HEK293 (cell line): ENCODE measurements at regions not wholly inside any gene's neighbourhood (a gene's known extent, or its start where the extent isn't known, plus 50 kb on each side); places are given as distances from the start of the nearest gene placed in this dataset.

Experiments used
- CTCF ChIA-PET: fragments of 350-600 bp; formaldehyde crosslinking; extraction: SDS; loops from one replicate; lab custom pipeline; 2021; ENCODE audit warnings: antibody characterized with exemption; lab: Yijun Ruan, JAX
- POLR2A ChIA-PET: fragments of 300-600 bp; formaldehyde crosslinking; extraction: SDS; loops from one replicate; lab custom pipeline; 2020; ENCODE audit warnings: antibody characterized with exemption, inconsistent platforms; lab: Yijun Ruan, JAX
- H3K27ac ChIP-seq: fragments of 200-500 bp; sonication (Bioruptor generic); 2 replicates; pipeline ENCODE4 v1.5.1; 2014; ENCODE audit warnings: low read depth, low read length, control low read depth, inconsistent platforms; ENCODE audit errors: extremely low read depth
- H3K36me3 ChIP-seq, 2 experiments: fragments of 200-500 bp in 1 of 2; sonication (Bioruptor generic) in 1 of 2; 1 replicate in 1 of 2; 2 replicates in 1 of 2; pipeline ENCODE4 v1.5.1; 2014 to 2017; ENCODE audit warnings: inconsistent platforms in 2 of 2, low read length in 2 of 2; ENCODE audit not compliant: control insufficient read depth in 2 of 2, insufficient read depth in 1 of 2
- H3K4me1 ChIP-seq: fragments of 200-500 bp; sonication (Bioruptor generic); 2 replicates; pipeline ENCODE4 v1.5.1; 2014; ENCODE audit warnings: mild to moderate bottlenecking, low read length, inconsistent platforms; ENCODE audit not compliant: control insufficient read depth, insufficient read depth
- H3K4me3 ChIP-seq: 2 replicates; pipeline ENCODE4 v1.5.1; 2011; ENCODE audit warnings: low read depth, mild to moderate bottlenecking, control low read depth, low read length, moderate library complexity
- H3K9me3 ChIP-seq: fragments of 200-500 bp; sonication (Bioruptor generic); 2 replicates; pipeline ENCODE4 v1.5.1; 2014; ENCODE audit warnings: low read depth, low read length, inconsistent platforms; ENCODE audit not compliant: control insufficient read depth, insufficient read depth
- KLF7 ChIP-seq: fragments of 450-650 bp; formaldehyde crosslinking; IDR thresholded peaks from 2 replicates; pipeline ENCODE4 v1.5.1; 2016; ENCODE audit warnings: missing biosample characterization, missing genetic modification characterization, borderline replicate concordance
- PRDM1 ChIP-seq: fragments of 450-650 bp; formaldehyde crosslinking; IDR thresholded peaks from 2 replicates; pipeline ENCODE4; 2016; ENCODE audit warnings: missing biosample characterization, missing genetic modification characterization
- ZBTB17 ChIP-seq: fragments of 450-650 bp; formaldehyde crosslinking; IDR thresholded peaks from 2 replicates; pipeline ENCODE4 v1.5.1; 2016; ENCODE audit warnings: missing biosample characterization, missing genetic modification characterization
- ZBTB7A ChIP-seq: fragments of 450-650 bp; formaldehyde crosslinking; IDR thresholded peaks from 2 replicates; pipeline ENCODE4 v1.5.1; 2016; ENCODE audit warnings: low read depth, missing biosample characterization, missing genetic modification characterization
- ZNF2 ChIP-seq: fragments of 450-650 bp; formaldehyde crosslinking; IDR thresholded peaks from 2 replicates; pipeline ENCODE4 v1.5.1; 2016; ENCODE audit warnings: missing biosample characterization, missing genetic modification characterization
- ZNF324 ChIP-seq: fragments of 450-650 bp; formaldehyde crosslinking; IDR thresholded peaks from 2 replicates; pipeline ENCODE4 v1.5.1; 2016; ENCODE audit warnings: missing biosample characterization, missing genetic modification characterization
- ZNF501 ChIP-seq: fragments of 450-650 bp; formaldehyde crosslinking; IDR thresholded peaks from 2 replicates; pipeline ENCODE4 v1.5.1; 2016; ENCODE audit warnings: missing biosample characterization, missing genetic modification characterization
- ZNF707 ChIP-seq: fragments of 450-650 bp; formaldehyde crosslinking; IDR thresholded peaks from 2 replicates; pipeline ENCODE4 v1.5.1; 2016; ENCODE audit warnings: missing biosample characterization, missing genetic modification characterization
- TF ChIP-seq, protein P1 (sequence below): fragments of 450-650 bp; formaldehyde crosslinking; IDR thresholded peaks from 2 replicates; pipeline ENCODE4 v1.5.1; 2016; ENCODE audit warnings: missing biosample characterization, missing genetic modification characterization, low read depth
- TF ChIP-seq, protein P2 (sequence below): fragments of 450-650 bp; formaldehyde crosslinking; IDR thresholded peaks from 2 replicates; pipeline ENCODE4 v1.5.1; 2016; ENCODE audit warnings: missing biosample characterization, missing genetic modification characterization
- TF ChIP-seq, protein P3 (sequence below): fragments of 450-650 bp; formaldehyde crosslinking; IDR thresholded peaks from 2 replicates; pipeline ENCODE4 v1.5.1; 2017; ENCODE audit warnings: missing biosample characterization, mild to moderate bottlenecking, missing genetic modification characterization, moderate library complexity
- TF ChIP-seq, protein P4 (sequence below): fragments of 450-650 bp; formaldehyde crosslinking; IDR thresholded peaks from 2 replicates; pipeline ENCODE4 v1.5.1; 2016; ENCODE audit warnings: missing biosample characterization, missing genetic modification characterization

DNA sequence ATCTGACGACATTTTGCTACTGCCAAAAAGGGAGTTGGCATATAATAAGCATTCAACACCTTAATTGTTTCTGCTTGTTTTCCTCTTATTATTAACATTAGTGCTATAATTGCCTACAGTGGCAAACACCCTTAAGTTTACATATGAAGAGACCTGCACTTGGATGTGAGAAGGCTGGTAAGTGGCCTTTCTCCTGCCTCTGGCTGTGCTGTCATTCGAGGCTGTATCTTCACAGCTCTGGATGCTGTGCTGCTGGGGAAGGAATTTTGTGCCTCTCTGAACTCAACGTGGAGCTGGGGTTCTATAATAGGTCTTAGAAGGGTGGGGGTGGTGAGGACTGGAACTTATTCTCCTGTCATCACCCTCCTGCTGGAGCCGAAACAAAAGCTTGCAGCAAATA is 385.9 kb downstream of the EMP1 start (continued):
- no peak for TF ChIP-seq KLF7 (tag by site-specific recombination)
- TF ChIP-seq ZNF501 (tag by site-specific recombination), result no peak
- TF ChIP-seq, protein P1, sequence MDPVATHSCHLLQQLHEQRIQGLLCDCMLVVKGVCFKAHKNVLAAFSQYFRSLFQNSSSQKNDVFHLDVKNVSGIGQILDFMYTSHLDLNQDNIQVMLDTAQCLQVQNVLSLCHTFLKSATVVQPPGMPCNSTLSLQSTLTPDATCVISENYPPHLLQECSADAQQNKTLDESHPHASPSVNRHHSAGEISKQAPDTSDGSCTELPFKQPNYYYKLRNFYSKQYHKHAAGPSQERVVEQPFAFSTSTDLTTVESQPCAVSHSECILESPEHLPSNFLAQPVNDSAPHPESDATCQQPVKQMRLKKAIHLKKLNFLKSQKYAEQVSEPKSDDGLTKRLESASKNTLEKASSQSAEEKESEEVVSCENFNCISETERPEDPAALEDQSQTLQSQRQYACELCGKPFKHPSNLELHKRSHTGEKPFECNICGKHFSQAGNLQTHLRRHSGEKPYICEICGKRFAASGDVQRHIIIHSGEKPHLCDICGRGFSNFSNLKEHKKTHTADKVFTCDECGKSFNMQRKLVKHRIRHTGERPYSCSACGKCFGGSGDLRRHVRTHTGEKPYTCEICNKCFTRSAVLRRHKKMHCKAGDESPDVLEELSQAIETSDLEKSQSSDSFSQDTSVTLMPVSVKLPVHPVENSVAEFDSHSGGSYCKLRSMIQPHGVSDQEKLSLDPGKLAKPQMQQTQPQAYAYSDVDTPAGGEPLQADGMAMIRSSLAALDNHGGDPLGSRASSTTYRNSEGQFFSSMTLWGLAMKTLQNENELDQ (tag by site-specific recombination), result no peak
- TF ChIP-seq, all 188 proteins: peak for 0

DNA sequence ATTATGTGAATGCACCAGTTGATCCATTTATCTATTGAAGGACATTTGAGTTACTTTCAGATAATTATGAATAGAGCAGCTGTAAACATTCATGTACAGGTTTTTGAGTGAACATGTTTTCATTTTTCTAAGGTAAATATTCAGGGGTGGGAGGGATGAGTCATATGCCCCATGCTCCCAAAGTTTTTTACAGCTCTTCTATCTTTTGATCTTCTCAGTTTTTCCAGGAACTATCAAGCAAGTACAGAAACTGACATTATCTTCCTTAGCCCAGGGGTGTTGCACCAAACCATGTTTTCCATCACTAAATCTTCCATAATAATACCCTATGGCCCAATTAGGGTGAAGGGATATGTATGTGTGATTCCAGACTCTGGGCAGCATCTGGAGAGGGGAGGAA is 384.5 kb downstream of the EMP1 start:
- Histone ChIP-seq H3K4me1 (no peaks in the 10 kb centered on the region), H3K4me3 (no peak overlapping the region), H3K27ac (no peak overlapping the region), H3K36me3 (no peaks in the 10 kb centered on the region), H3K9me3 (no peaks in the 10 kb centered on the region)
- CTCF ChIA-PET, result no interaction called here
- no peak for TF ChIP-seq PRDM1
- TF ChIP-seq ZNF324 (tag by site-specific recombination), result no peak
- no peak for TF ChIP-seq ZNF707 (tag by site-specific recombination)
- TF ChIP-seq ZBTB7A (tag by site-specific recombination), result no peak
- TF ChIP-seq, protein P2, sequence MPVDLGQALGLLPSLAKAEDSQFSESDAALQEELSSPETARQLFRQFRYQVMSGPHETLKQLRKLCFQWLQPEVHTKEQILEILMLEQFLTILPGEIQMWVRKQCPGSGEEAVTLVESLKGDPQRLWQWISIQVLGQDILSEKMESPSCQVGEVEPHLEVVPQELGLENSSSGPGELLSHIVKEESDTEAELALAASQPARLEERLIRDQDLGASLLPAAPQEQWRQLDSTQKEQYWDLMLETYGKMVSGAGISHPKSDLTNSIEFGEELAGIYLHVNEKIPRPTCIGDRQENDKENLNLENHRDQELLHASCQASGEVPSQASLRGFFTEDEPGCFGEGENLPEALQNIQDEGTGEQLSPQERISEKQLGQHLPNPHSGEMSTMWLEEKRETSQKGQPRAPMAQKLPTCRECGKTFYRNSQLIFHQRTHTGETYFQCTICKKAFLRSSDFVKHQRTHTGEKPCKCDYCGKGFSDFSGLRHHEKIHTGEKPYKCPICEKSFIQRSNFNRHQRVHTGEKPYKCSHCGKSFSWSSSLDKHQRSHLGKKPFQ, result no peak
- TF ChIP-seq, protein P3, sequence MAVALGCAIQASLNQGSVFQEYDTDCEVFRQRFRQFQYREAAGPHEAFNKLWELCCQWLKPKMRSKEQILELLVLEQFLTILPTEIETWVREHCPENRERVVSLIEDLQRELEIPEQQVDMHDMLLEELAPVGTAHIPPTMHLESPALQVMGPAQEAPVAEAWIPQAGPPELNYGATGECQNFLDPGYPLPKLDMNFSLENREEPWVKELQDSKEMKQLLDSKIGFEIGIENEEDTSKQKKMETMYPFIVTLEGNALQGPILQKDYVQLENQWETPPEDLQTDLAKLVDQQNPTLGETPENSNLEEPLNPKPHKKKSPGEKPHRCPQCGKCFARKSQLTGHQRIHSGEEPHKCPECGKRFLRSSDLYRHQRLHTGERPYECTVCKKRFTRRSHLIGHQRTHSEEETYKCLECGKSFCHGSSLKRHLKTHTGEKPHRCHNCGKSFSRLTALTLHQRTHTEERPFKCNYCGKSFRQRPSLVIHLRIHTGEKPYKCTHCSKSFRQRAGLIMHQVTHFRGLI (tag by site-specific recombination), result no peak
- TF ChIP-seq ZBTB17 (tag by site-specific recombination), result no peak
- POLR2A ChIA-PET, result no interaction called here

DNA sequence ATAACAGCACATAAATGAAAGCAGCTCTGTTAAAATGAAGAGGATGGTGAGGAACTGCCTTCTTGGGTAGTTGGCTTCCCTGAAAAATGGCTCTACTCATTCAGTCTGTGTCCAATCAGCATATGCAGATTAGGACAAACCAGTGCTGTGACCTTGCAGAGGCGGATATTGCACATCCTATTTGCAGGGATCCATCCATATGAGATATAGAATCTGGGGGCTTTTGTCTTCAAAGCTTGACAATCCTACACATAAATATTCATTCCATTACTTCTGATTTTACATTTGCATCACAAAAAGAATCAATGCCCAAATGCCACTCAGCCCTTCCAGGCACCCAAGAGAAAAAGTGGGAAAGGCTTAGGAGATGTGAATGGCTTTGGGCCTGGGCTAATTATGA is 383.7 kb downstream of the EMP1 start:
- no peak overlapping the region for H3K27ac ChIP-seq
- H3K36me3 ChIP-seq, result no peaks in the 10 kb centered on the region
- H3K9me3 ChIP-seq, result no peaks in the 10 kb centered on the region
- no peaks in the 10 kb centered on the region for H3K4me1 ChIP-seq
- ChIA-PET CTCF (interaction anchor here (1.5 kb wide), 1 partner anchor 45 kb away, joined by 3 read pairs; no protein-coding TSS in a partner anchor), POLR2A (no interaction called here)
- TF ChIP-seq, protein P4, sequence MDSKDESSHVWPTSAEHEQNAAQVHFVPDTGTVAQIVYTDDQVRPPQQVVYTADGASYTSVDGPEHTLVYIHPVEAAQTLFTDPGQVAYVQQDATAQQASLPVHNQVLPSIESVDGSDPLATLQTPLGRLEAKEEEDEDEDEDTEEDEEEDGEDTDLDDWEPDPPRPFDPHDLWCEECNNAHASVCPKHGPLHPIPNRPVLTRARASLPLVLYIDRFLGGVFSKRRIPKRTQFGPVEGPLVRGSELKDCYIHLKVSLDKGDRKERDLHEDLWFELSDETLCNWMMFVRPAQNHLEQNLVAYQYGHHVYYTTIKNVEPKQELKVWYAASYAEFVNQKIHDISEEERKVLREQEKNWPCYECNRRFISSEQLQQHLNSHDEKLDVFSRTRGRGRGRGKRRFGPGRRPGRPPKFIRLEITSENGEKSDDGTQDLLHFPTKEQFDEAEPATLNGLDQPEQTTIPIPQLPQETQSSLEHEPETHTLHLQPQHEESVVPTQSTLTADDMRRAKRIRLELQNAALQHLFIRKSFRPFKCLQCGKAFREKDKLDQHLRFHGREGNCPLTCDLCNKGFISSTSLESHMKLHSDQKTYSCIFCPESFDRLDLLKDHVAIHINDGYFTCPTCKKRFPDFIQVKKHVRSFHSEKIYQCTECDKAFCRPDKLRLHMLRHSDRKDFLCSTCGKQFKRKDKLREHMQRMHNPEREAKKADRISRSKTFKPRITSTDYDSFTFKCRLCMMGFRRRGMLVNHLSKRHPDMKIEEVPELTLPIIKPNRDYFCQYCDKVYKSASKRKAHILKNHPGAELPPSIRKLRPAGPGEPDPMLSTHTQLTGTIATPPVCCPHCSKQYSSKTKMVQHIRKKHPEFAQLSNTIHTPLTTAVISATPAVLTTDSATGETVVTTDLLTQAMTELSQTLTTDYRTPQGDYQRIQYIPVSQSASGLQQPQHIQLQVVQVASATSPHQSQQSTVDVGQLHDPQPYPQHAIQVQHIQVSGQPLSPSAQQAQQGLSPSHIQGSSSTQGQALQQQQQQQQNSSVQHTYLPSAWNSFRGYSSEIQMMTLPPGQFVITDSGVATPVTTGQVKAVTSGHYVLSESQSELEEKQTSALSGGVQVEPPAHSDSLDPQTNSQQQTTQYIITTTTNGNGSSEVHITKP (tag by site-specific recombination), result no peak
- no peak for TF ChIP-seq ZNF2
- H3K4me3 ChIP-seq, result no peak overlapping the region
